ENCODE measurements at regions not wholly inside any gene's neighbourhood (a gene's known extent, or its start where the extent isn't known, plus 50 kb on each side); places are given as distances from the start of the nearest gene placed in this dataset.

DNA sequence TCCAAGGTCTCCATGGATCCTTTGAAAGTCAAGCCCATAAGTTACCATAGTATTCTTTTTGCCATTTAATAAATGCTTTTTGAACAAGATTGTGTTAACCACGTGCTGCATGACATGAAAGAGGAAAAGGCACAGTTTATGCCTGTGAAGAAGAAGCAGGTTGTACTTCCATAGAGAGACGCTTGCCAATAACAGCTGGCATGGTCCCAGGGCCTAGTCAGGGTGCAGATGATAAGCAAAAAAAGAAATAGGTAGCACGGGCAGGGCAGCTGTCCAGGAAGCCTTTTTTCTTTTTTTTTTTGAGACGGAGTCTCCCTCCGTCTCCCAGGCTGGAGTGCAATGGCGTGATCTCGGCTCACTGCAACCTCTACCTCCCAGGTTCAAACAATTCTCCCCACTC, 71.8 kb upstream of the CLINT1 start:
- Histone ChIP-seq H3K4me3 (ENCODE audit: low read length) (no peak overlapping the region), H3K9ac (ENCODE audit: low read length) (no peak overlapping the region), H3K9me3 (ENCODE audit: control insufficient read depth, low read depth, low read length) (no peaks in the 10 kb centered on the region), H3K27me3 (ENCODE audit: control insufficient read depth, insufficient read depth, low read length) (no peaks in the 10 kb centered on the region), H3K27ac (ENCODE audit: low read length) (no peak overlapping the region), H3K36me3 (ENCODE audit: control insufficient read depth, low read depth, low read length) (no peaks in the 10 kb centered on the region), H3K4me1 (ENCODE audit: control insufficient read depth, low read depth, low read length) (peaks cover 13% of the 10 kb centered on the region)

DNA sequence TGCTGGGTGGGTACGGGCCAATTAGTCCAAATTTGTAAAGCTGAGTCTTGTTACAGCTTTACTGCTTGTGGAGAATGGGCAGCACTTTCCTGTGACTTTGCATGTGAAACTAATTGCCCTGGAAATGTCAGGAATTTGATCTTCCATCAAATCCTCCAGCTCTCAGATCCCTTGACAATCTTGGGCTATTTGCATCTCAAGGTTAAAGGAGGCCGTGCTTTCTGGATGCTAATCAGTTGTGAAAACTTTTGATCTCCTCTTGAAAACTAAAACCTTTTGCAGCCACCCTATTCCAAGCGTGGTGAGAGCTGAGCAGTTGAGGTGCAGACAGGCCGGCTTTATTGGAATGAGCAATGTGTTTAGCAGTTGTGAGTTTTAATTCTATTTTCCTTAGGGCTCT, 68.0 kb upstream of the CLINT1 start:
- Histone ChIP-seq H3K9ac (ENCODE audit: low read length) (no peak overlapping the region), H3K4me1 (ENCODE audit: control insufficient read depth, low read depth, low read length) (peaks cover 28% of the 10 kb centered on the region), H3K36me3 (ENCODE audit: control insufficient read depth, low read depth, low read length) (no peaks in the 10 kb centered on the region), H3K27ac (ENCODE audit: low read length) (no peak overlapping the region), H3K9me3 (ENCODE audit: control insufficient read depth, low read depth, low read length) (no peaks in the 10 kb centered on the region), H3K27me3 (ENCODE audit: control insufficient read depth, insufficient read depth, low read length) (no peaks in the 10 kb centered on the region), H3K4me3 (ENCODE audit: low read length) (peak overlapping the region; percentile 18)

DNA sequence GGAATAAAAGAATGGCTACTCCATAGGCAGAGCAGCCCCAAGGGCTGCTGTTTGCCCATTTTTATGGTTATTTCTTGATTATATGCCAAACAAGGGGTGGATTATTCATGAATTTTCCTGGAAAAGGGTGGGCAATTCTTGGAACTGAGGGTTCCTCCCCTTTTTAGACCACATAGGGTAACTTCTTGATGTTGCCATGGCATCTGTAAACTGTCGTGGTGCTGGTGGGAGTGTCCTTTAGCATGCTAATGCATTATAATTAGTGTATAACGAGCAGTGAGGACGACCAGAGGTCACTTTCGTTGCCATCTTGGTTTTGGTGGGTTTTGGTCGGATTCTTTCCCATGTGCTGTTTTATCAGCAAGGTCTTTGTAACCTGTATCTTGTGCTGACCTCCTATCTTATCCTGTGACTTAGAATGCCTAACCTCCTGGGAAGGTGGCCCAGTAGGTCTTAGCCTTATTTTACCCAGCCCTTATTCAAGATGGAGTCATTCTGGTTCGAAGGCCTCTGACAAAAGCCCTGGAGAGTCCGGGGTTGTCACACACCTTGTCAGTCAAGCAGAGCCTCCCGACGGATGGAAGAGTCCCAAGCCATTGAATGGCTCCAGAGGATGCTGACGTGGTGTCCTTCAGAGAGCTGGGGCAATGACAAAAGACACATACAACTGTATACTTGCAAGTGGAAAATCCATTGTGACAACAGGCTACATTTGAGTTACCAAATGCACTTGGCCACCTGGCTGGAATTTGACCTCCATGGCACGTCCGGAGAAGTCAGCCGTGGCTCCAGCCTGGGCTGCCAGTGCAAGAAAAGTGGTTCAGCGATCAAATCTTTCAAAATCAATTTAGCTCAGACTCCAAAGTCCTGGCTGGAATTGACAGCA, 67.1 kb upstream of the CLINT1 start:
- no peaks in the 10 kb centered on the region for H3K27me3 ChIP-seq (ENCODE audit: control insufficient read depth, insufficient read depth, low read length)

DNA sequence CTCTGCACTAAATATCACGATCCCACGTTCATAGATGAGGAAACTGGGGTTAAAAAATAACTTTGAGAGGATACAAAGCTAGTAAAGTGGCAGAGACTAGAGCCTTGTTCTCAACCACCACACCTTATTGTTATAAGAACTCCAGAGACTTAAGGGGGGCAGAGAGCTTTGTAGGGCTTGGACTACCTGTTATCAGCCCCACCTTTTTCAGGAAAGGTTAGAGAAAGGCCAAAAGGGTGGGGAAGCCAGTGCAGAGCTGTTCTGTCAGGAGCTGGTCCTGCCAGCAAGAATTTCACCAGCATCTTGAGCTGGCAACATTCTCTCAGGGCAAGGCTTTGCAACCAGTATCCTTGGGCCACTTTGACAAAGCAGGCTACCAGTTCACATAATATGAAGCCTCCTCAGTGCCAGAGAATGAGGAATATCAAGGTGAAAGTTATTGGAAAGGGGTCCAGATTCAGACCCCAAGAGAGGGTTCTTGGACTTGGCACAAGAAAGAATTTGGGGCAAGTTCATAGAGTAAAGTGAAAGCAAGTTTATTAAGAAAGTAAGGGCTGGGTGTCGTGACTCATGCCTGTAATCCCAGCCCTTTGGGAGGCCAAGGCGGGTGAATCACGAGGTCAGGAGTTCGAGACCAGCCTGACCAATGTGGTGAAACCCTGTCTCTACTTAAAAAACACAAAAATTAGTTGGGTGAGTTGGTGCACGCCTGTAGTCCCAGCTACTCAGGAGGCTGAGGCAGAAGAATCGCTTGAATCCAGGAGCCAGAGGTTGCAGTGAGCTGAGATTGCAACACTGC, 66.2 kb upstream of the CLINT1 start:
- Histone ChIP-seq H3K27me3 (ENCODE audit: control insufficient read depth, insufficient read depth, low read length) (no peaks in the 10 kb centered on the region), H3K27ac (ENCODE audit: low read length) (no peak overlapping the region), H3K9me3 (ENCODE audit: control insufficient read depth, low read depth, low read length) (no peaks in the 10 kb centered on the region), H3K9ac (ENCODE audit: low read length) (no peak overlapping the region), H3K36me3 (ENCODE audit: control insufficient read depth, low read depth, low read length) (no peaks in the 10 kb centered on the region), H3K4me1 (ENCODE audit: control insufficient read depth, low read depth, low read length) (peaks cover 34% of the 10 kb centered on the region), H3K4me3 (ENCODE audit: low read length) (no peak overlapping the region)

More for the DNA sequence above, 67.1 kb upstream of the CLINT1 start:
- no peak overlapping the region for H3K27ac ChIP-seq (ENCODE audit: low read length)
- H3K4me1 ChIP-seq (ENCODE audit: control insufficient read depth, low read depth, low read length) = peaks cover 32% of the 10 kb centered on the region
- H3K9ac ChIP-seq (ENCODE audit: low read length) = no peak overlapping the region
- H3K9me3 ChIP-seq (ENCODE audit: control insufficient read depth, low read depth, low read length) = no peaks in the 10 kb centered on the region
- no peaks in the 10 kb centered on the region for H3K36me3 ChIP-seq (ENCODE audit: control insufficient read depth, low read depth, low read length)
- no peak overlapping the region for H3K4me3 ChIP-seq (ENCODE audit: low read length)

DNA sequence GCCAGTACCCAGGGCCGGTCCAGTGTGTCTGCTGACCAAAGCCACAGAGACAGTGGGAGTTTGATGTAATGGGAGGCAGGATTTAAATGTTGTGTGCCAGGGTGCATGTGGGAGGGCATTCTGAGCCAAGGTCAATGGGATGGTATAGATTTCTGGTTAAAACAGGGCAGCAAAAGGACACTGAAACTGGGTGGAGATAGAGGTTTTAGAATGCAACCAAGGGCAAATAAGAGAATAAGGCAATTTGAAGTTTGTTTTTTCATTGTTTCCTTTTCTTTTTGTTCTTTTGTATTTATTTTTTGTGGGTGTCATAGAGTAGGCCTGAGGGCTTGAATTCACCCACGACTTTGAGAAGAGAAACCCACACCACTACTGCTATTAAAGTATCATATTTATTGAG, 65.5 kb upstream of the CLINT1 start:
- no peaks in the 10 kb centered on the region for H3K27me3 ChIP-seq (ENCODE audit: control insufficient read depth, insufficient read depth, low read length)
- H3K9ac ChIP-seq (ENCODE audit: low read length) = no peak overlapping the region
- H3K4me3 ChIP-seq (ENCODE audit: low read length) = no peak overlapping the region
- no peak overlapping the region for H3K27ac ChIP-seq (ENCODE audit: low read length)
- no peaks in the 10 kb centered on the region for H3K36me3 ChIP-seq (ENCODE audit: control insufficient read depth, low read depth, low read length)
- H3K4me1 ChIP-seq (ENCODE audit: control insufficient read depth, low read depth, low read length) = peaks cover 38% of the 10 kb centered on the region
- H3K9me3 ChIP-seq (ENCODE audit: control insufficient read depth, low read depth, low read length) = no peaks in the 10 kb centered on the region

DNA sequence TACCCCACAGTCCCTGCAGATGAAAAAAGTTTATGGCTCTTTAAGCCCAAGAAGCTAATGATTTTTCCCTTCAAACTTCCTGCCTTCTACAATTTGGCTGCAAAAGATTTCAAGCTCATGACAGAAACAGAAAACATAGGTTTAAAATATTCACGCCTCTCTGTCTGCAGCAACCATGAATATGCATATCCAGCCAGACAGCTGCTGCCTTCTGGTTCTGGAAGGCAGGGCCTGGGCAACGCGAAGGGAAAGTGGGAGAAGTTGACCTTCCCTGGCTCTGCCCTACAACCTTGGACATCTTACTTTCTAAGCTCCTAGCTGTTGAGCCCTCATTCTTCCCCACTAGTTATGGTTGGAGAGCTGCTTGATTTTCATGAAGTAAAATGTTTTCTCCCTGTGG, 64.8 kb upstream of the CLINT1 start:
- peaks cover 38% of the 10 kb centered on the region for H3K4me1 ChIP-seq (ENCODE audit: control insufficient read depth, low read depth, low read length)
- H3K9ac ChIP-seq (ENCODE audit: low read length) = no peak overlapping the region
- H3K27me3 ChIP-seq (ENCODE audit: control insufficient read depth, insufficient read depth, low read length) = no peaks in the 10 kb centered on the region
- no peak overlapping the region for H3K4me3 ChIP-seq (ENCODE audit: low read length)
- no peaks in the 10 kb centered on the region for H3K9me3 ChIP-seq (ENCODE audit: control insufficient read depth, low read depth, low read length)
- no peaks in the 10 kb centered on the region for H3K36me3 ChIP-seq (ENCODE audit: control insufficient read depth, low read depth, low read length)
- H3K27ac ChIP-seq (ENCODE audit: low read length) = no peak overlapping the region

DNA sequence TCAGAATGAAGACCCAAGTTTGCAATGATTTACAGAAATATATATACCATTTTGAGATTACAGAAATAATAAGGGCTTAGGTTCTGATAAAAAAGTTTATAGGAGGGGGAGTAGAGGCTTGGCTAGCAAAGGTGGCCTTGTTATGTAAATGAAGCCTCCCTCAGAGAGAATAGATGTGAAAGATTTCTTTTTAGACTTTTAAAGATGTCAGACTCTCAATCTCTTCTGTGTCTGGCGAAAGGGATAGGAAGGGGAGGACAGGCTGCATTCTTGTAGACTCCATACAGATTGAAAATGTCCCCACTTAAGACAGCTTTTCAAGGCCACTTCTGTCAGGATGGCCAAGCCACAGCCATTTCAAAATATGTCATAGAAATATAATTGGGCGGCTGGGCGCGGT, 63.1 kb upstream of the CLINT1 start:
- H3K4me3 ChIP-seq (ENCODE audit: low read length) = no peak overlapping the region
- H3K9ac ChIP-seq (ENCODE audit: low read length) = no peak overlapping the region
- H3K27me3 ChIP-seq (ENCODE audit: control insufficient read depth, insufficient read depth, low read length) = no peaks in the 10 kb centered on the region
- no peaks in the 10 kb centered on the region for H3K9me3 ChIP-seq (ENCODE audit: control insufficient read depth, low read depth, low read length)
- H3K4me1 ChIP-seq (ENCODE audit: control insufficient read depth, low read depth, low read length) = peaks cover 40% of the 10 kb centered on the region
- H3K27ac ChIP-seq (ENCODE audit: low read length) = no peak overlapping the region
- no peaks in the 10 kb centered on the region for H3K36me3 ChIP-seq (ENCODE audit: control insufficient read depth, low read depth, low read length)

DNA sequence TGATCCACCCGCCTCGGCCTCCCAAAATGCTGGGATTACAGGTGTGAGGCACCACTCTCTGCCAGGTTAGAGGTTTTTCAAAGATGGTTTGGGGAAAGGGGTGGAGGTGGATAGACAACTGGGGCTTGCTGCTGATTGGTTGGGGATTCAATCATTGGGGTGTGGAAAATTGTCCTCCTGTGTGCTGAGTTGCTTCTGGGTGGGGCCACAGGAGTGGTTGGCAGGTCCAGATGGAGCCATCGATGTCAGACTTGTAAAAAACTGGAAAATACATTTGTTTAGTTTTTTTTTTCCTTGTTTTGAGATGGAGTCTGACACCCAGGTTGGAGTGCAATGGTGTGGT, 61.9 kb upstream of the CLINT1 start:
- H3K9ac ChIP-seq (ENCODE audit: low read length) = no peak overlapping the region
- H3K36me3 ChIP-seq (ENCODE audit: control insufficient read depth, low read depth, low read length) = no peaks in the 10 kb centered on the region
- no peaks in the 10 kb centered on the region for H3K9me3 ChIP-seq (ENCODE audit: control insufficient read depth, low read depth, low read length)
- H3K4me1 ChIP-seq (ENCODE audit: control insufficient read depth, low read depth, low read length) = peaks cover 33% of the 10 kb centered on the region
- no peak overlapping the region for H3K4me3 ChIP-seq (ENCODE audit: low read length)
- no peaks in the 10 kb centered on the region for H3K27me3 ChIP-seq (ENCODE audit: control insufficient read depth, insufficient read depth, low read length)
- H3K27ac ChIP-seq (ENCODE audit: low read length) = no peak overlapping the region

DNA sequence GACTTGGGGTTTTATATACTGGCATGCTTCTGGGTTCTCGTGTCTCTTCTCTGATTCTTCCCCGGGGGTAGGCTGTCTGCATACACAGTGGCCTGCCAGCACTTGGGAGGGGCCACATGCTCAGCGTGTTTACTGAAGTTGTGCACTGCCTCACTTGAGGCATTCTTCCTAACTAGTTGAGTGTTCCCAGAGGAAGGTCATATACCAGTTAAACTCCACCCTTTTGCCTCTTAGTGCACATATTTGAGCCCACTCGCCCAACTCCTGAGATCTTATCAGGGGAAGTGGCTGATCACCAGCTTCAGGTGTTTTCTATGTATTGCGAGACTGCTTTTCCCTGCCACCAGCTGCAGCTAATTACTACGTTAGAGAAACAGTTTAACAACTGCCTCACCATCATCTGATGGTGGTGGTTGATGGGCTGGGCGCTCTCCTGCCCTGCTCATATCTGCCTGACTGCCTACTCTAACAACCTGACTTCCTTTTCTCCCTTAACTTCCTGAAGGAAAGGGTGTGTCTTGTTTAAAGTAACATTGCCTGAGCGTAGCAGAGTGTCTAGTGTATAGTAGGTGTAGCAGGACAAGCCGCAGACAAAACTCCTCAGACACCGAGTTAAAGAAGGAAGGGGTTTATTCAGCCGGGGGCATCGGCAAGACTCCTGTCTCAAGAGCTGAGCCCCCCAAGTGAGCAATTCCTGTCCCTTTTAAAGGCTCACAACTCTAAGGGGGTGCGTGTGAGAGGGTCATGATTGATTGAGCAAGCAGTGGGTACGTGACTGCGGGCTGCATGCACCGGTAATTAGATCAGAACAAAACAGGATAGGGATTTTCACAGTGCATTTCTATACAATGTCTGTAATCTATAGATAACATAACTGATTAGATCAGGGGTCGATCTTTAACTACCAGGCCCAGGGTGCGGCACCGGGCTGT, 60.1 kb upstream of the CLINT1 start:
- no peak overlapping the region for H3K27ac ChIP-seq (ENCODE audit: low read length)
- H3K4me1 ChIP-seq (ENCODE audit: control insufficient read depth, low read depth, low read length) = peaks cover 29% of the 10 kb centered on the region
- no peak overlapping the region for H3K4me3 ChIP-seq (ENCODE audit: low read length)
- H3K9ac ChIP-seq (ENCODE audit: low read length) = no peak overlapping the region
- no peaks in the 10 kb centered on the region for H3K27me3 ChIP-seq (ENCODE audit: control insufficient read depth, insufficient read depth, low read length)
- H3K9me3 ChIP-seq (ENCODE audit: control insufficient read depth, low read depth, low read length) = no peaks in the 10 kb centered on the region
- no peaks in the 10 kb centered on the region for H3K36me3 ChIP-seq (ENCODE audit: control insufficient read depth, low read depth, low read length)

DNA sequence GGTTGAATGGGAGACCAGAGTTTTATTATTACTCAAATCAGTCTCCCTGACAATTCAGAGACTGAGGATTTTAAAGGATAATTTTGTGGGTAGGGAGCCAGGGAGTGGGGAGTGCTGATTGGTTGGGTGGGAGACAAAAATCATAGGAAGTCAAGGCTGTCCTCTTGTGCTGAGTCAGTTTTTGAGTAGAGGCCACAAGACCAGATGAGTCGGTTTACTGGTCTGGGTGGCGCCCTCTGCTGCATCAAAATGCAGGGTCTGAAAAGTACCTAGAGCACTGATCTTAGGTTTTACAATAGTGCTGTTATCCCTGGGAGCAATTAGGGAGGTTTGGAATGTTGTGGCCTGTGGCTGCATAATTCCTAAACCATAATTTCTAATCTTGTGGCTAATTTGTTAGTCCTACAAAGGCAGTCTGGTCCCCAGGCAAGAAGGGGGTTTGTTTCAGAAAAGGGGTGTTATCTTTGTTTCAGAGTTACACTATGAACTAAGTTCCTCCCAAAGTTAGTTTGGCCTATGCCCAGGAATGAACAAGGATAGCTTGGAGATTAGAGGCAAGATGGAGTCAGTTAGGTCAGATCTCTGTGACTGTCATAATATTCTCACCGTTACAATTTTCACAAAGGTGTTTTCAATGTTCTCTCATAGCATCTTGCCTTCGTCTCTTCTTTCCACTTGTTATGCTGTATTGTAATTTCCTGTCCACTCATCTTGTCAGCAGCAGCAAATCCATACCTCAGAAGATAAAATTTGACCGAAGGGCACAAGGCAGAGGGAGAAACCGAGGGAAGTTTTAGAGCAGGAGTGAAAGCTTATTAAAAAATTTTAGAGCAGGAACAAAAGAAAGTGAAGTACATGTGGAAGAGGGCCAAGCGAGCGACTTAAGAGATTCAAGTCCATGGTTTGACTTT, 59.2 kb upstream of the CLINT1 start:
- Histone ChIP-seq H3K4me1 (ENCODE audit: control insufficient read depth, low read depth, low read length) (peaks cover 22% of the 10 kb centered on the region), H3K36me3 (ENCODE audit: control insufficient read depth, low read depth, low read length) (no peaks in the 10 kb centered on the region), H3K27me3 (ENCODE audit: control insufficient read depth, insufficient read depth, low read length) (no peaks in the 10 kb centered on the region), H3K4me3 (ENCODE audit: low read length) (no peak overlapping the region), H3K9ac (ENCODE audit: low read length) (no peak overlapping the region), H3K27ac (ENCODE audit: low read length) (no peak overlapping the region), H3K9me3 (ENCODE audit: control insufficient read depth, low read depth, low read length) (no peaks in the 10 kb centered on the region)

Data from iPS-18a (cell line).